NCI-H2196 treated with DMSO at 0.1 percent for 48 hours (cell line): ENCODE measurements at regions not wholly inside any gene's neighbourhood (a gene's known extent, or its start where the extent isn't known, plus 50 kb on each side); places are given as distances from the start of the nearest gene placed in this dataset.

Source experiments
- DNase-seq: peaks from one replicate; lab custom pipeline; 2025; ENCODE audit not compliant: unreplicated experiment; lab: John Stamatoyannopoulos, UW

DNA sequence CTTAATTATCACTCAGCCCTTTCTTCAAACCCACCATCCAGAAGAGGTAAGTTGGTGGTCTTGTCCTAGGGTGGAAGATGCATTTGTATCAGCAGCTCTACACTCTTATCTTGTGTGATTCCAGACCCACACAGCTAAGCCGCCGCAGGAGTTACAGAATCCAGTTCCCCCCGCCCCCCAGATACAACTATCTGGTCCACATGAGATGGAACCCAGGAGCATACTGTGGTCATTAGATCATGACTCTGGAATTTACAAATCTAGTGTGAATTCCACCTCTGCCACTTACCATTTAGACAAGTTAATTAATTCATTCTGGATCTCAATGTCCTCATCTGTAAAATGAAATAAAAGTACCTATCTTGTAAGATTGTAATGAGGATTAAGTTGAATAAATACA is 486.4 kb downstream of the BCL11A start:
- DNase-seq: no peak

DNA sequence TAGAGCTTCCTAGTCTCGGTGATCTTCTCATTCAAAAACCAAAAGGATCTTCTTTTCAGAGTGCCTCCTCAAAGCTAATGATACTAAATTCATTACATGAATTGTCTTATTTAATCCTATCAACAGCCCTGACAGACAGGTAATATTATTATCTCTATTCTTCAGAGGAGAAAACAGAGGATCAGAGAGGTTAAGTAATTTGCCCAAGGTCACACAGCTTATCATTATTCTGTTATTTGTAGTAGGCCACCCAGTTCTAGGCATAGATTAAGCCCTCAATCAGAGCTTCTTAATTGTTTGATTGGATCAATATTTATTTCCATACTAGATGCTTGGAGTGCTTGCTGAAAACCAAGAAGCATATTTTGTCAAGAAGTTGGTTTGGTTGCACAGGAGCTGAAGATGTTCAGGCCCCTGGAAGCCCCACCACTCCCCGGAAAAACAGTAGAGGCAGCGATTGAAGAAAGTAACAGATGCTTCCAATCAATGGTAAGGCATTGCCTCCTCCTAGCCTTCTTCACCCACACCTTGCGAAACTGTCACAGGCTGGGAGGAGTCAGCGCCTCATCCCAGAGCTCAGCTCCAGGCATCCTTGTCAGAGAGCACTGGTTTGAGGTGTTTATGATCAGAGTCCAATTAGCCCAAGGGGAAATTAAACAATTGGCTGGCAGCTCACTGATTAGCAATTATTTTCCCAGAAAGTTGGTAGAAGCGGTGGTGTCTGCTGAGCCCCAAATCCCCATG is 487.2 kb downstream of the BCL11A start:
- DNase-seq: no peak

DNA sequence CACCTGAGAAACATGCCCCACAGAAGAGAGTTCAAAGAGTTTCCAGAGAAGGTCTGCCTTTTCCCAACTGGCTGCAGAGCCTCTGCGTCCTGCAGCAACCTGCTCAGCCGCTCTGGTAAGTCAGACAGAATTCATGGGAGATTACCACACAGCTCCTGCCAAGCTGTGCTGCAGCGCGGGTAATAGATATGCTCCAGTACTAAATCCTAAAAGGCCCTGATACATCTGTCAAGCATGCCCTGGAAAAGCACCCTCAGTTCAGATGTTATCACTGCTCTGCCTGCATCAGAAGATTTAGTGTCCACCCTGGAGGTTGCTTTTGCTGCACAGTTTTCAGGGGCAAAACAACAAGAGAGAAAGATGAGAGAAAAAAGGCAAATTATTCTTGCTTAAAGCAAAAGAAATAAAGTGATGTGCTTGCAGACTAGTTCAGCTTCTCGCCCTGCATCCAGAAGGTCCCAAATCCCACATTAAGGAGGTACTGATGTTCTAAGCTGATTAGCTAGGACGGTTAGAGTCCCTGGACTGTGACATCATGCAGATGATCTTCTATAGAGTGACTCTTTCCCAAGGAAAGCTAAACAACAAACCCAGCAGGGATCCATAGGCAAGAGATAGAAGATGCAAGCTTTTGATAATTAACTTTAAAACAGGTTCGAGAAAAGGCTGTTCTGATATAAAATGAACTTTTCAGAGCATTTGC is 488.6 kb downstream of the BCL11A start:
- no peak for DNase-seq

DNA sequence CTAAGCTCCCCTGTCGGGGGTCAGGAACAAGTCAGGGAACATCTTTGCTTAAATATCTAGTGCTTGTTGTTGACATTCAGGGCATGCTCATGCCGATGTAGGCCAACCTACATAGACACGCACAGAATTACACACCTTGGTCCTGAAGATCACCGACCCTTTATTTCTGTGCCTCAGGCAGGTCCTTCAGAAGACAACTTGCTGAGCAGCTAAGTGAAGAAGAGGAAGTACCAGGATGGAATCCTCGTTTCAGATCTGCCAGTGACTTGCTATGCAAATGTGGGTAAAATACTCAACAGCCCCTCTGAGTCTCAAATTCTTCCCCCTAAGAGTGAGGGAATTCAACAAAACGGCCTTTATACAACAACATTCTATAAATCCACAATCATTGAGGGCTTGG is 494.7 kb downstream of the BCL11A start:
- DNase-seq: no peak

DNA sequence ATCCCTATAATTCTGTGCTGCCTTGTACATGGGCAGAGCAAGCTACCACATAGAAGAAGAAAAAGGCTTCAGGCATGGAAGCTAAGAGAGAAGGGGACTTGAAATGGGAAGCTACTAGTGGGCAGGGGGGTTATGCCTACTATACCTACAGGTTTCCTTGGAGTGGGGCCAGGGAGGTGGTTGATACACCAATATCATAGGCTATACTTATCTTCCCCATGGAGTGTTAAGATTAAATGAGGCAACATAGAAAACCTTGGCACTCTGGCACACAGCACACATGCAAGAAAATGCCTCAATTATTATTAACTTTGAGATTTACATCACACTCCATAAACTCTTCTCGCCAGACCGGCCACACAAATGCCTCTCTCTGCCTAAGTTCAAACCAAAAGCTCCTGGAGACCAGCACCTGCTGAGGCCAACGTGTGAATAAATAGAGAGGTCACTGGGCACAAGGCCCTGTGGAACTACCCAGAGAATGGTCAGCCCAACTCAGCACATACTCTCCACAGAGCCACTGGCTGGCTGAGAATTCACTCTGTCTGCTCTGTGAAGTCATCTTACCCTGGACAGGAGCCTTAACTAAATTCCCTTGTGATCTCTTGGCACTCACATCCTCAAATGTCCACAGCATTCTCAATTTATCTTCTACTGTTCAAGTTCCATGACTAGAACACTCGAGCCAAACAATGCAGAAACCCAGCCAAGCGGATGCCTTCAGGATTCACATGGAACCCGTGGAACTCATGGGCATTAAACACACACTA is 498.7 kb downstream of the BCL11A start:
- no peak for DNase-seq

DNA sequence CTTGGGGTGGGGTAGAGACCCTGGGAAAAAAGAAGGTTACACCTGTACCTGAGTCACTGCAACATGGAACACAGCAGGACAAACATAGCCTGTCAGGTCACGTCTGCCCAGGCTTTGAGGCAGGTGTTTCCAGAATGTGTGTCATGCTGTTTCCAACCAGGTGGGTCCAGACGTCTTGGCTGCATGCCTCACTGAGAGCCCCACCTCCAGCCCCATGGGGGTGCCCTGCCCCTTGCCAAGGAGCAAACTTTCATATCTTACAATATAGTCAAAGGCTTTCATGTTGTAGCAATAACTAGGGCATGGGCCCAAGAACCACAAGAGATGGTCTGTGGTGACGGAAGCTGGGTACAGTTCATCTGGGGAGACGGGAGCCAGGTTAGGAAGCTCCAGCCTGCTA is 499.7 kb downstream of the BCL11A start:
- no peak for DNase-seq

DNA sequence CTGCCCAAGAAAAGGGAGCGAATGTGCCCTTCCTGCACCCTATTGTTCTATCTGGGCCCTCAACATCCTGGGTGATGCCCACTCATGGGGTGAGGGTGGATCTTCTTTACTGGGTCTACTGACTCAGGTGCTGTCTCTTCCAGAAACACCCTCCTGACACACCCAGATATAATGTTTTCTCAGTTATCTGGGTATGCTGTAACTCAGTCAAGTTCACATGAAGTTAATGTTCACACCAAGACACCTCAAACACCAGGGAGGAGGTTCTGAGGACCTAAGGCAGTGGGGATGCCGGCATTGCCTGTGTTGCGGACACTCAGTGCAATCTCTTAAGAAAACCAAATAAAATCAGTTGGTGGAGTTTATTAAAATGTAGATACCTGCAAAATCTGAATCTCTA is 500.9 kb downstream of the BCL11A start:
- no peak for DNase-seq

DNA sequence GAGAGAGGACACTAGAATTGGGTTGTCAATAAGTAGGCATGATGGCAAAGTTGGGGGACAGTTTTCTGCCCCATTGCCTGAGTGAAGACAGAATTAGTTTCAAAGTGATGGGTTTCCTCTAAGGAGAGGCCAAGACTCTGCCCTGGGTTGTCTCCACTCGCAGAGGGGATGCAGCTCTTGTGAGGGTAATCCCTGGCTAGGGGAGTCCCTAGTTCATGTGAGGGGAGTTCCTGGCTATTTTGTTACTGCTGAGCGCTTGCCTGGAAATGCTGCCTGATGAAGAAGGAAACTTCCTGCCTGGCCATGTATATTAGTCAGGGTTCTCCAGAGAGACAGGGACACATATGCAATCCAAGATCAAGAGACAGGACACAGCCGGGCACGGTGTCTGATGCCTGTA is 501.5 kb downstream of the BCL11A start:
- DNase-seq: no peak

DNA sequence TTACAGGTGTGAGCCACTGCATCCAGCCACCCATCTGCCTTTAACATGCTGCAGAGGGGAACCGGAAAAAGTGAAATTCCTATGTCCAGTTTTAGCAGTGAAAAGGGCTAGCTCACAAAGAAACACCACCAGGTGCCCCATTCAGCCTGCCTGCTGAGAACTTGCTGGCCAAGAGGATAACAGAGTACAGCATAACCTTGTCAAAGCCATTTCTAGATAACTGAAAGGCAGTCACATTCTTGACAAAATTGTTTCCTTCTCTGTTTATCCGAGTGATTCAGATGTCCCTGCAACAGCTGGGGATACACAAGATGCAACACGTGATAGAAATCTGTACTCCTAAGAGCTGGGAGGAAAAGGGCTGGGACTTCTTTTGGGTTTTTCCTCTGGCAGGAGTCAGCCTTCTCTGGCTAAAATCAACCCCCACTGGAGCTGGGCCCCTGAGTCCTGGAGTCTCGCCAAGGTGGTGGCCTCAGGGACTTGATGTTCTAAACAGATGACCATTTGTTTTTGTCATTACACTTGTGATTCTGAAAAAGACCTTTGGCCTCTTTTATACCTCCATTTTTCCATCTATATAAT is 505.4 kb downstream of the BCL11A start:
- no peak for DNase-seq

DNA sequence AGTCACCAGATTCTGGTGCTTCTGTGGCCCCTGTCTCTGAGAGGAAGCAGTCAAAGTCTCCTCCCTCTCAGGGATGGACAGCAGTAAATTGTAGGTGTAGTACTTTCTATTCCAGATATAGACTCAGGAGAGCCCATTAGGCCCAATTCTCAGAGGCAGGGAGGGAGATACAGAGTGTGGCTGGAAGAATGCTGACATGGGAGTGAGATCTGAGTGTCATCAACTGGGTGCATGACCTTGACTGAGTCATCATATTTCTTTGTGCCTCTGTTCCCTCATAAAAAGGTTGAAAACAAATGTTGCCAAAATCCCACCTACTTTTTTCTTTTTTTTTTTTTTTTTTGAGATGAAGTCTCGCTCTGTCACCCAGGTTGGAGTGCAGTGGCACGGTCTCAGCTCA is 506.1 kb downstream of the BCL11A start:
- DNase-seq: no peak

DNA sequence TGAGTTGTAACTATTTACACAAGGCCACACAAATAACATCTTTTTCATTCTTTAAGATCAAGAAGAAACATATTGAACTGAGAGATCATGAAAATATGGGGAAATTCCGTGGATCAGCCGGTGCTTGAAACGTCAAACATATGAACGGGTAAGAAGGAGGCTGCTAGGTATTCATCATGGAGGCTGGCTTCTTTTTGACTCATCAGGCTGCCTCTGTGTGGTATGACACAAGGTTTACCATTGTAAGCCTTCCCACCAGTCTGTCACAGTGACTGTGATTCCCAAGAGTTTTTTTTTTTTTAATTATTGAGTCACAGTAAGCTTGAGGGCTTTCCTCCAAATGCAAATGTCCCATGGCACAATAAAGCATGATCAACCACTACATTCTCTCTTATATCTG is 506.9 kb downstream of the BCL11A start:
- DNase-seq: no peak

DNA sequence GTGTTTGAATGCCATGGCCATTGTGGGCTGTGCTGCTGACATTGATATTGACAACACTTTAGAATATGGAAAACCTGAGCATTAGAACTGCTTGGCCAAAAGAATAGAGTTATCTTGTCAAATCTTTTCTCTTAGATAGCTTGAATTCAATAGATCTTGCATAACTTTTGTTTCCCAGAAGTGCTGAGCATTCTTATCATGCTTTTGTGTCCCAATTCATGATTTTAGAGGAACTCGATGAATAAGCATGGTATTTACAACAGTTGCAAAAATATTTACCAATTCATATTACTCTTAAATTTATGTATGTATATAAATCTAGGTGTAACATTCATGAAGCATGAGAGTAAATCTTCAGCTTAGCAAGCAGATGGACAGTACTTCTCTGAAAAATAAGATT is 508.0 kb downstream of the BCL11A start:
- DNase-seq: no peak

DNA sequence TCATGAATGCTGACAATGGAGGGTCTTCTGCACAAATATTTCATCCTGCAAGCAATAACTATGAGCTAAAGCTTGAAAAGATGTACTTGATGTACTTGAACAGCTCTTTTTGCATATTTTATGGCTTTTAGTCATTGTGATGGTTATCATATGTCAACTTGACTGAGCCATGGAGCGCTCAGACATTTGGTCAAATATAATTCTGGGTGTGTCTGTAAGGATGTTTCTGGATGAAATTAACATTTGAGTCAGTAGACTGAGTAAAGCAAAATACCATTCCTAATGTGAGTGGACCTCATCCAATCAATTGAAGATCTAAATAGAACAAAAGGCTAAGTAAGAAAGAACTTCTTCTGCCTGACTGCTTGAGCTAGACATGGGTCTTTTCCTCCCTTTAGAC is 509.0 kb downstream of the BCL11A start:
- DNase-seq: no peak

DNA sequence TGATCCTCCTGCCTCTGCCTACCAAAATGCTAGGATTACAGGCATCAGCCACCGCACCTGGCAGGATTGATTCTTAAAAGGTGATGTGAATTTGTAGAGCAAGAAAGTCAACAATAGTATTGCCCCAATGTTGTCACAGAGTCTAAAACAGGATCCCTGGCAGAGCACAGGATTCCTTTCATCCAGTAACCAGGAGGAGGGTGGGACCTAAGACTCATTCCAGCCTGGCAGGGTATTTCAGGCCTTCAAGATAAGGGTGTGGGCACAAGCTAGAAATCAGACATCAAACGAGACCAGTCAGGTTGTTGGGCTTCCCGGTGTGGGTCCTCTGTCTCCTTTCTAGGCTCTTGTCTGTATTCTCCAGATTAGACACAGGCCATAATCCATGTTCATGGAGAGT is 511.4 kb downstream of the BCL11A start:
- DNase-seq: no peak

DNA sequence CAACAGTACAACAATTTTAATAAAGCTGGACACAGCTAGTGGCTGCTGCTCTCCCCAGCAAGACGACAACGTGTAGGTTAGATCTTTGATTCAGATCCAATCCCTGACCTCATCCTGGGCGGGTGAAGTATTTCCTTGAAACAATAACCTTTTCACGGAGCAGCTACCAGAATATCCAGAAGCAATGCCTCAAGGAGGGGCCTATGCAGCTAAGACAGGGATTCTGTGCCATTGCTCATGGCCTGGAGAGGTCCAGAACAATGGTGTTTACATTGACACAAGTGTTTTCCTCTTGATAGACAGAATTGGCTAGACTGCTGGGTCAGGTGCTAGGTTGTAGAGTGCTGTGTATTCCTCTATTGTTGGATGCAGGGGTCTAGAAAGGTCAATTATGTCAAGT is 520.1 kb downstream of the BCL11A start:
- DNase-seq: no peak

DNA sequence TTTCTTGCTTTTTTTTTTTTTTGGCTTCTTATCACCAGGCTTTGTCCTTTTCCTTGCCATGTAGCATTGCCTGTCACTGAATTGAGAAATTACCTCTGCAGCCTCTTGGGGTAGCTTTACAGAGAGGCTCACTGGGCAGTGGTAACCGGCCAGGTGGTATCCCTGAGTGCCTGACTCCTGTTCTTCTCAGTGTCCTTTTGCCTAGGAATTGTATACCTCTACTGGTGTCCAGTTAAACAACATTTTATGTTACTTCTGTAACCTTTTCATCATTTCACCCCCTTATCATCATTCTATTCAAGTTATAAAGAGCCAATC is 523.9 kb downstream of the BCL11A start:
- DNase-seq: no peak

DNA sequence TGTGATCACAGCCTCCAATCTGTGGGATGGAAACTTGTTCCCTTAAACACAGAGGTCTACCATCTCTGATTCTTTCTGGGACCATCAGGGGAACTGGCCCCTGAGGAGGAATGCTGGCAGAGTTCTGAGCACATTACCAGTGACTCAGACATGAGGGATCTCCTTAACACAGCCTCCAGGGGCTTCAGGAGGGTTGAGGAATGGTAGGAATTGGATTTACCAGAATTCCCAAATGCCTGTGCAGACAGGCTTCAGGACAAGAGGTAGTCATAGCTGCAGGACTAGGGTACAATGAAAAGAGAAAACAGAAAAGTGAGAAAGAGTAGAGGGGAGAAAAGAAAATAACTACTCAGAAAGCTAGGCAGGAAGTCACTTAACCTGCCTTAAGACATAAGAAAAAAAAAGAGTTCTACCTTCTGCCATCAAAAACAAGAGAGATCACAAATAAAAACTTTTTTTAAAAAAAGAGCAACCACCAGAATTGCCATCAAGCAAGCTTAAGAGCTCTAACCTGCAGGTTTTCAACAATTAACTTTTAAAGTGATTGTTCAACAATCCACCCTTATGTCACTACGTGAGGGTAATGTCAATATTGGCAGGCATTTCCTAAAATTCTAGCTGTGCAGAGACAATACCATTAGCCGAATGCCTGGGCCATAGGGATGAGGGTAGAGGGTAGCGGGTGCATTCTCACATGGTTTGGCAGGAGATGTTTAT is 524.4 kb downstream of the BCL11A start:
- no peak for DNase-seq

DNA sequence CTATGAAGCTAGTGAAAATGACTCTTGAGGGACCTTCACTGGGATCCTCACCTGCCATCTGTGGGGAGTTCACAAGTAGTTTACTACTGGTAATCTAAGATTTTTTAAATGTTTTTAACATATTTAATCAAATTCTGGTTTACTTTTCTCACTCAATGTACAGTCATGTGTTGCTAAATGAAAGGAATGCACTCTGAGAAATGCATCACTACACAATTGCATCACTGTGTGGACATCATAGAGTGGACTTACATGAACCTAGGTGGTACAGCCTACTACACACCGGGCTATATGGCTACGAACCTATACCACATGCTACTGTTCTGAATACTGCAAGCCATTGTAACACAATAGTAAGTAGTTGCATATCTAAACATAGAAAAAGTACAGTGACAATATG is 528.0 kb downstream of the BCL11A start:
- DNase-seq: no peak

DNA sequence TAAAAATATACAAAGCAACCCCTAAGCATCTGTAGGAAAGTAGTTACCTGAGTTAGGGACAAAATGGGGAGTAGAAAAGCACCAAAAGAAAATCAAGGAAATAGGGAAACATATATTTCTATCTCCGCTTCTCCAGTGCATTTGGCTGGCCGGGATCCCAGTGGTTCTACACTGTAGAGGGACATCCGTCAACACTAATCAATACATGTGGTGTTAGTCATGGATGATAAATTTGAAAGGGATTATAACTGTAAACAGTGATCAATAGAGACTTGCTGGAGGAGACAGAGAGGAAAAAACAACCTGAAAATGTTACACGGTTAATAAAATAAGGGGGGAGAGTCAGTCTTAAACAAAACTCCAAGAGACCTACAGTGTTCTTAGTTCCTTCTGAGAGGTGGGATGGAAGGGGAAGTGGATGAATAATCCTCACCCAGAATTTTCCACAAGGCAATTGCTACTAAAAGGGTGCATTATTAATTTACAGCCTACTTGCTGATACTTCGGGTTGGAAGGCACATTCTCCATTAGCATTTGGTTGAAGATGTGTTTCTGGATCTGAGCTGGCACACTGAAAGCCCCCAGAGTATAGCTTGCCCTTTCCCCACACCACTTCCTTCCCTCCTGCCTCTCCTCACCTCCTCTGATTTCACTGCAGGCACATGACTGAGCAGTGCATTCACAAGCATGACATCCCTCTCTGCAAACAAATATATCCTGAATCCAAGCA is 530.0 kb downstream of the BCL11A start:
- no peak for DNase-seq

DNA sequence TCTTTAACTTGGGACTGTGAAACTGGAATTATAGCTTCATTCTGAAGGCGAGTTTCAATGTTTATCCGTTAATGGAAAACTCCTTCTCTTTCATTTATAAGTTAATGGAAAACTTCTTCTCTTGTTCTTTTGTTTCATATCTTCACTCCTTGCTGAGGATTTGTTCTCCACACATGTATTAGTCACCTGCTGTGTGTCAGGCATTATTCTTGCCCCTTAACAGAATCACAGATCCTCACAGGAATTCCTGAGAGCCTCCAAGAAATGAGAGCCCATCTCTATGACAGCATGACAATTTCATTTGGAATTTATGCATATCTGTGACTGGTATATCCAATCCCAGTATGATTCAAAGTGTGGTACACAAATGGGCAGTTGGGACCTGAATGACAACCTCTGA is 545.8 kb downstream of the BCL11A start:
- DNase-seq: no peak

DNA sequence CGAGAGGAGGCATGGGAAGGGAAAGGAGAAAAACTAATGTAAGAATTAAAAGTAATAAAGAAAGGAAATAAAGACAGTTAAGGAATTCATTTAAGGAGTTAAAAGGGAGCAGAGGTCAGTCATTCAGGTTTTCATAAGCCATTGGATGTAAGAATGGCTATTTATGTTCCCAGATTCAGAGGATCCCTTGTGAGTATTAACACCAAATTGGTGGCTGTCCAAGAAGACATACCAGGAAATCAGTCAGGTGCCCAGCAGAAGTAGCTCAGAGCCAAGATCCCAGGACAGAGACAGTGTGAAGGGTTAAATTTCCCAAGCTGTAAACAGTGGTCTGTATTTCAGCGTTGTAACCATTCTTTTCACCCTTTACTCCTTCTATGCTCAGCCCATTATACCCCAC is 550.4 kb downstream of the BCL11A start:
- DNase-seq: no peak
